Esophagus squamous epithelium (tissue), 5 donors: ENCODE measurements at regions not wholly inside any gene's neighbourhood (a gene's known extent, or its start where the extent isn't known, plus 50 kb on each side); places are given as distances from the start of the nearest gene placed in this dataset.

ENCODE experiments used
- DNase-seq: peaks from one replicate; lab custom pipeline; 2025; lab: John Stamatoyannopoulos, UW
- H3K27ac ChIP-seq, 4 donors: fragments of 200-600 bp; sonication (generic); one replicate each; pipeline ENCODE4 v1.5.1; 2016 to 2019; ENCODE audit warnings: mild to moderate bottlenecking in 1 of 4
- H3K27me3 ChIP-seq, 4 donors: fragments of 200-600 bp; sonication (generic); 1 replicate in 3 of 4; 2 replicates in 1 of 4; pipeline versions ENCODE4 v1.5.1 to v1.6.0; 2017 to 2021; ENCODE audit warnings: antibody characterized with exemption in 1 of 4
- H3K36me3 ChIP-seq, 3 donors: fragments of 200-600 bp; sonication (generic); one replicate each; pipeline ENCODE4 v1.5.1; 2016 to 2019
- H3K4me1 ChIP-seq, 3 donors: fragments of 200-600 bp; sonication (generic); one replicate each; pipeline ENCODE4 v1.5.1; 2017 to 2019
- H3K4me3 ChIP-seq, 4 donors: fragments of 200-600 bp; sonication (generic); 1 replicate in 3 of 4; 2 replicates in 1 of 4; pipeline ENCODE4 v1.5.1; 2016 to 2019; ENCODE audit warnings: mild to moderate bottlenecking in 2 of 4, moderate library complexity in 1 of 4
- H3K9me3 ChIP-seq, 3 donors: fragments of 200-600 bp; sonication (generic); one replicate each; pipeline ENCODE4 v1.5.1; 2016 to 2019
- POLR2A ChIP-seq, 4 donors: fragments of 450-650 bp; IDR thresholded peaks; one replicate each; pipeline ENCODE4 v1.6.1; 2017; ENCODE audit warnings: antibody characterized with exemption in 4 of 4, mild to moderate bottlenecking in 4 of 4, moderate library complexity in 3 of 4
- WGBS, 2 donors: methylation state at CpG; one replicate each; pipeline ENCODE4 v1.1.5; 2018; 5-methylcytosine and 5-hydroxymethylcytosine counted together
- intact Hi-C: fragments of 100-400 bp; cut with DNase I; formaldehyde crosslinking; loops from one replicate; pipeline ENCODE4 v1.15.0; 2022
- TF ChIP-seq, protein P1 (sequence below), 6 experiments: fragments of 450-650 bp in 4 of 6; fragments of 200-600 bp in 2 of 6; sonication (generic) in 2 of 6; IDR thresholded peaks; one replicate each; pipeline ENCODE4 v1.5.1; 2016 to 2019; ENCODE audit warnings: antibody characterized with exemption in 6 of 6, mild to moderate bottlenecking in 4 of 6, moderate library complexity in 4 of 6
- donor health status: DM: yes; HTN: yes; CAD: no.

DNA sequence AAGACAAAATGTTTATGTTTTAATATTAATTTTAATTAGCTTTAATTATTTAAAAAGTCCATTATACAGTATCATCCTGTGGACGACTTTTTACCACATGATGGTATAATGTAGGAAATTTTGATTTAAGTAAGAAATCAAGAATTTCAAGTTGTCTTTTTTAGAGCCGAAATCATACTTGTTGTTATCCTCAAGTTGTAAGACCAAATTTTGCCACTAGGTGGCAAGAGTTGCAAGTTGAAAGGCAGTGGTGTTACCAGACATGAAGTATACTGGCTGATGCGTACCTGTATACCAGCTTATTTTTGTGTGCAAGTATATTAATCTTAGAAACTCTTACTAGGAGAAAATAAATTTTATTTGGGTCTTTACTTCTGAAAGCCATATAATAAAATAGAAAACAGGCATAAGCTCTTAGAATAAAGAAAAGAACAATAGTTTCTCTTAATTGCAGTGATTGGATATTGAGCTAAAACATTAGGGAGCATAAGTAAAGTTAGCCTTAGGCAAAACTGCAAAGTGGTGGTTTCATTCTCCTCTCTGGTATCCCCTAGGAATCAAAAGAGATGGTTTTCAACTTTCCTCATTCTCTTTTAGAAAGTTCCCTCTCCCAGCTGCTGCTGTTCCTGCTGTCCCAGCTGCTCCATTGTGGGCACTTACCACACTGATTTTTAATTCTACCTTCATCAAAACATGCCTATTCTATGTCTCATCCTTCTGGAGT is 118.0 kb upstream of the WDFY3 start:
- H3K27me3 ChIP-seq = no peaks in the 10 kb centered on the region
- WGBS, 2 donors = 12 to 13% methylated on average over 3 of the region's 3 CpGs
- TF ChIP-seq POLR2A (IDR thresholded peaks at IDR 0.05) = no peak
- TF ChIP-seq, protein P1, sequence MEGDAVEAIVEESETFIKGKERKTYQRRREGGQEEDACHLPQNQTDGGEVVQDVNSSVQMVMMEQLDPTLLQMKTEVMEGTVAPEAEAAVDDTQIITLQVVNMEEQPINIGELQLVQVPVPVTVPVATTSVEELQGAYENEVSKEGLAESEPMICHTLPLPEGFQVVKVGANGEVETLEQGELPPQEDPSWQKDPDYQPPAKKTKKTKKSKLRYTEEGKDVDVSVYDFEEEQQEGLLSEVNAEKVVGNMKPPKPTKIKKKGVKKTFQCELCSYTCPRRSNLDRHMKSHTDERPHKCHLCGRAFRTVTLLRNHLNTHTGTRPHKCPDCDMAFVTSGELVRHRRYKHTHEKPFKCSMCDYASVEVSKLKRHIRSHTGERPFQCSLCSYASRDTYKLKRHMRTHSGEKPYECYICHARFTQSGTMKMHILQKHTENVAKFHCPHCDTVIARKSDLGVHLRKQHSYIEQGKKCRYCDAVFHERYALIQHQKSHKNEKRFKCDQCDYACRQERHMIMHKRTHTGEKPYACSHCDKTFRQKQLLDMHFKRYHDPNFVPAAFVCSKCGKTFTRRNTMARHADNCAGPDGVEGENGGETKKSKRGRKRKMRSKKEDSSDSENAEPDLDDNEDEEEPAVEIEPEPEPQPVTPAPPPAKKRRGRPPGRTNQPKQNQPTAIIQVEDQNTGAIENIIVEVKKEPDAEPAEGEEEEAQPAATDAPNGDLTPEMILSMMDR (IDR thresholded peaks at IDR 0.05) = peak; percentile 60 to 74 (median 67)
- no peak overlapping the region for H3K27ac ChIP-seq
- no peaks in the 10 kb centered on the region for H3K36me3 ChIP-seq
- no peak for DNase-seq
- no peaks in the 10 kb centered on the region for H3K4me1 ChIP-seq
- intact Hi-C loops = no loop called here
- no peaks in the 10 kb centered on the region for H3K9me3 ChIP-seq
- no peak overlapping the region for H3K4me3 ChIP-seq

GRCh38 chr4:85086721-85087120 is 120.2 kb upstream of the WDFY3 start:
- Histone ChIP-seq H3K36me3 (no peaks in the 10 kb centered on the region), H3K27ac (no peak overlapping the region), H3K27me3 (no peaks in the 10 kb centered on the region), H3K4me1 (no peaks in the 10 kb centered on the region), H3K9me3 (no peaks in the 10 kb centered on the region), H3K4me3 (no peak overlapping the region)
- 76% methylated on average over 2 of the region's 2 CpGs for WGBS, 2 donors
- no peak for DNase-seq
- TF ChIP-seq, protein P1 (IDR thresholded peaks at IDR 0.05) = no peak
- no peak for TF ChIP-seq POLR2A (IDR thresholded peaks at IDR 0.05)
- intact Hi-C loops = no loop called here

GRCh38 chr4:85092536-85092935 is 126.0 kb upstream of the WDFY3 start:
- no peak for DNase-seq
- Histone ChIP-seq H3K27ac (no peak overlapping the region), H3K4me1 (no peaks in the 10 kb centered on the region), H3K36me3 (no peaks in the 10 kb centered on the region), H3K9me3 (no peaks in the 10 kb centered on the region), H3K4me3 (no peak overlapping the region), H3K27me3 (no peaks in the 10 kb centered on the region)
- intact Hi-C loops = no loop called here
- WGBS, 2 donors = 58 to 67% methylated on average over 3 of the region's 3 CpGs
- TF ChIP-seq POLR2A (IDR thresholded peaks at IDR 0.05) = no peak
- TF ChIP-seq, protein P1 (IDR thresholded peaks at IDR 0.05) = no peak

- intact Hi-C loops = no loop called here
- TF ChIP-seq, protein P1 (IDR thresholded peaks at IDR 0.05) = no peak
- TF ChIP-seq POLR2A (IDR thresholded peaks at IDR 0.05) = no peak
- whole genome bisulfite sequencing, 2 donors = 17 to 22% methylated on average over 1 of the region's 1 CpG
These were observed 126.5 kb upstream of the WDFY3 start for GRCh38 chr4:85092943-85093342.

DNA sequence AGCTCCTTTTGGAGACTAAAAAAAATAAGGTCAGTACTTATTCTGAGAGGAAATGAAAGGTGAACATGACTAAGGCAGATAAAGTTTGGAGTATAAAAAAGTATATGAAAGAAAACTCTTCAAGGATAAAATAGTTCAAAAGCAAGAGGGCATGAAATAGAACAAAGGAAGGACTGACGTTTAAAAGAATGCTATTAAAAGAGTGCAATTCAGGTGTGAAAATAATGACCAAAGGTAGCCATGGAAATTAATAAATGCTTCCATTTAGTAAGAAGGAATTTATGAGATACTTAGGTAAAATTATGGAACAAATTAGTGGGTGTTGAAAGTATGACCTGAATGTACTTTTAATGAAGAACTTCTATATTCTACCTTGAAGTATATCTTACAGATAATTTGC is 128.2 kb upstream of the WDFY3 start:
- TF ChIP-seq, protein P1 (IDR thresholded peaks at IDR 0.05) = no peak
- no peak for TF ChIP-seq POLR2A (IDR thresholded peaks at IDR 0.05)
- Histone ChIP-seq H3K27ac (no peak overlapping the region), H3K9me3 (no peaks in the 10 kb centered on the region), H3K4me3 (no peak overlapping the region), H3K27me3 (no peaks in the 10 kb centered on the region), H3K4me1 (no peaks in the 10 kb centered on the region), H3K36me3 (no peaks in the 10 kb centered on the region)
- WGBS, 2 donors = 36 to 48% methylated on average over 1 of the region's 1 CpG
- intact Hi-C loops = no loop called here
- no peak for DNase-seq

More at GRCh38 chr4:85092943-85093342, 126.5 kb upstream of the WDFY3 start:
- Histone ChIP-seq H3K4me3 (no peak overlapping the region), H3K4me1 (no peaks in the 10 kb centered on the region), H3K36me3 (no peaks in the 10 kb centered on the region), H3K9me3 (no peaks in the 10 kb centered on the region), H3K27ac (no peak overlapping the region), H3K27me3 (no peaks in the 10 kb centered on the region)
- no peak for DNase-seq
